CD4-positive, alpha-beta memory T cell (primary cell): ENCODE measurements at regions not wholly inside any gene's neighbourhood (a gene's known extent, or its start where the extent isn't known, plus 50 kb on each side); places are given as distances from the start of the nearest gene placed in this dataset.
"Not testable (repeated sequence)": the region's sequence is repeated elsewhere in the genome, so short reads cannot be mapped to it uniquely, and the experiment has no call there.

Experiments used
- CTCF ChIA-PET: fragments of 350-600 bp; sonication (Branson Sonifier 250); formaldehyde crosslinking; loops from one replicate; lab custom pipeline; 2021; ENCODE audit warnings: inconsistent platforms; ENCODE audit not compliant: partially characterized antibody; lab: Charles Lee
- POLR2A ChIA-PET: fragments of 350-600 bp; sonication (Branson Sonifier 250); formaldehyde crosslinking; loops from one replicate; lab custom pipeline; 2021; ENCODE audit not compliant: partially characterized antibody; lab: Charles Lee
- DNase-seq, 5 donors: peaks; one replicate each; pipeline versions ENCODE4 v3.0.0 to v3.0.0-alpha.2; 2020 to 2022; ENCODE audit warnings: mixed read lengths in 1 of 5
- H3K27ac ChIP-seq: one replicate; pipeline ENCODE4 v1.7.0; 2013; ENCODE audit warnings: low read depth, low read length
- H3K27me3 ChIP-seq: 2 replicates; pipeline ENCODE4 v1.7.0; 2013; ENCODE audit warnings: mild to moderate bottlenecking, low read length, moderate library complexity; ENCODE audit not compliant: insufficient read depth
- H3K36me3 ChIP-seq: 2 replicates; pipeline ENCODE4 v1.7.0; 2013; ENCODE audit warnings: mild to moderate bottlenecking, low read length, moderate library complexity; ENCODE audit not compliant: insufficient read depth
- H3K4me1 ChIP-seq: 2 replicates; pipeline ENCODE4 v1.7.0; 2013; ENCODE audit warnings: mild to moderate bottlenecking, low read length, moderate library complexity; ENCODE audit not compliant: insufficient read depth
- H3K4me3 ChIP-seq, 2 donors: one replicate each; pipeline ENCODE4 v1.7.0; 2013; ENCODE audit warnings: low read length in 2 of 2, mild to moderate bottlenecking in 1 of 2
- H3K9me3 ChIP-seq, 2 donors: one replicate each; pipeline ENCODE4 v1.7.0; 2013; ENCODE audit warnings: low read length in 2 of 2, control low read depth in 1 of 2; ENCODE audit not compliant: control insufficient read depth in 1 of 2
- H3K27ac Mint-ChIP-seq, 7 donors: one replicate each; pipeline ENCODE4 v1.8.0; 2020 to 2021; ENCODE audit warnings: mixed read lengths in 7 of 7, mild to moderate bottlenecking in 6 of 7, inconsistent platforms in 3 of 7, moderate library complexity in 3 of 7
- H3K27me3 Mint-ChIP-seq, 2 donors: one replicate each; pipeline ENCODE4 v1.8.0; 2020 to 2021; ENCODE audit warnings: mixed read lengths in 2 of 2
- H3K36me3 Mint-ChIP-seq, 2 donors: one replicate each; pipeline ENCODE4 v1.8.0; 2020 to 2021; ENCODE audit warnings: mixed read lengths in 2 of 2, inconsistent platforms in 1 of 2, mild to moderate bottlenecking in 1 of 2
- H3K4me1 Mint-ChIP-seq, 4 donors: one replicate each; pipeline ENCODE4 v1.8.0; 2020 to 2021; ENCODE audit warnings: mixed read lengths in 4 of 4, mild to moderate bottlenecking in 1 of 4
- H3K4me3 Mint-ChIP-seq, 8 donors: one replicate each; pipeline ENCODE4 v1.8.0; 2020 to 2021; ENCODE audit warnings: mixed read lengths in 8 of 8, mild to moderate bottlenecking in 7 of 8, moderate library complexity in 6 of 8, inconsistent platforms in 3 of 8
- H3K9me3 Mint-ChIP-seq, 8 donors: one replicate each; pipeline ENCODE4 v1.8.0; 2020 to 2021; ENCODE audit warnings: mixed read lengths in 8 of 8, mild to moderate bottlenecking in 5 of 8, inconsistent platforms in 3 of 8, moderate library complexity in 1 of 8
- intact Hi-C: fragments of 100-400 bp; cut with micrococcal nuclease; formaldehyde crosslinking; loops from one replicate; pipeline ENCODE4 v1.15.1; 2023

- Histone ChIP-seq H3K4me3 (no peak overlapping the region), H3K27me3 (no peaks in the 10 kb centered on the region), H3K27ac (no peak overlapping the region), H3K4me1 (no peaks in the 10 kb centered on the region), H3K9me3 (no peaks in the 10 kb centered on the region), H3K36me3 (no peaks in the 10 kb centered on the region)
- CTCF ChIA-PET: no interaction called here
- H3K27me3 Mint-ChIP-seq: no peaks in the 10 kb centered on the region
- H3K9me3 Mint-ChIP-seq: peaks cover 0 to 2% (median 0%) of the 10 kb centered on the region in 8 donors
- no peak overlapping the region for H3K27ac Mint-ChIP-seq
- intact Hi-C loops: no loop called here
- H3K4me3 Mint-ChIP-seq: no peak overlapping the region
- H3K36me3 Mint-ChIP-seq: no peaks in the 10 kb centered on the region
- no peaks in the 10 kb centered on the region for H3K4me1 Mint-ChIP-seq
- POLR2A ChIA-PET: no interaction called here
- DNase-seq: no peak
Observed at GRCh38 chr5:126277762-126278161, 145.4 kb upstream of the GRAMD2B start.

GRCh38 chr5:126280343-126280742 lies 142.9 kb upstream of the GRAMD2B start:
- H3K4me3 Mint-ChIP-seq: no peak overlapping the region

GRCh38 chr5:126280846-126281245 lies 142.4 kb upstream of the GRAMD2B start:
- Histone ChIP-seq H3K27ac (no peak overlapping the region), H3K27me3 (no peaks in the 10 kb centered on the region), H3K9me3 (no peaks in the 10 kb centered on the region), H3K4me3 (no peak overlapping the region), H3K4me1 (no peaks in the 10 kb centered on the region), H3K36me3 (no peaks in the 10 kb centered on the region)
- H3K4me3 Mint-ChIP-seq: peak overlapping the region in 1 of 8 donors; percentile 3
- intact Hi-C loops: no loop called here
- no peak overlapping the region for H3K27ac Mint-ChIP-seq
- peaks cover 0 to 2% (median 0%) of the 10 kb centered on the region in 8 donors for H3K9me3 Mint-ChIP-seq
- peaks cover 0 to 2% (median 0%) of the 10 kb centered on the region in 4 donors for H3K4me1 Mint-ChIP-seq
- no peaks in the 10 kb centered on the region for H3K36me3 Mint-ChIP-seq
- POLR2A ChIA-PET: no interaction called here
- no peak for DNase-seq
- H3K27me3 Mint-ChIP-seq: peaks cover 0 to 1% of the 10 kb centered on the region in 2 donors
- CTCF ChIA-PET: no interaction called here

More at GRCh38 chr5:126280343-126280742, 142.9 kb upstream of the GRAMD2B start:
- Mint-ChIP-seq H3K27me3 (no peaks in the 10 kb centered on the region), H3K4me1 (peaks cover 0 to 2% (median 0%) of the 10 kb centered on the region in 4 donors), H3K9me3 (peaks cover 0 to 2% (median 0%) of the 10 kb centered on the region in 8 donors), H3K27ac (no peak overlapping the region), H3K36me3 (no peaks in the 10 kb centered on the region)
- Histone ChIP-seq H3K36me3 (no peaks in the 10 kb centered on the region), H3K4me1 (no peaks in the 10 kb centered on the region), H3K9me3 (no peaks in the 10 kb centered on the region), H3K27me3 (no peaks in the 10 kb centered on the region), H3K4me3 (no peak overlapping the region), H3K27ac (no peak overlapping the region)
- intact Hi-C loops: no loop called here
- DNase-seq: no peak
- CTCF ChIA-PET: no interaction called here
- POLR2A ChIA-PET: no interaction called here

DNA sequence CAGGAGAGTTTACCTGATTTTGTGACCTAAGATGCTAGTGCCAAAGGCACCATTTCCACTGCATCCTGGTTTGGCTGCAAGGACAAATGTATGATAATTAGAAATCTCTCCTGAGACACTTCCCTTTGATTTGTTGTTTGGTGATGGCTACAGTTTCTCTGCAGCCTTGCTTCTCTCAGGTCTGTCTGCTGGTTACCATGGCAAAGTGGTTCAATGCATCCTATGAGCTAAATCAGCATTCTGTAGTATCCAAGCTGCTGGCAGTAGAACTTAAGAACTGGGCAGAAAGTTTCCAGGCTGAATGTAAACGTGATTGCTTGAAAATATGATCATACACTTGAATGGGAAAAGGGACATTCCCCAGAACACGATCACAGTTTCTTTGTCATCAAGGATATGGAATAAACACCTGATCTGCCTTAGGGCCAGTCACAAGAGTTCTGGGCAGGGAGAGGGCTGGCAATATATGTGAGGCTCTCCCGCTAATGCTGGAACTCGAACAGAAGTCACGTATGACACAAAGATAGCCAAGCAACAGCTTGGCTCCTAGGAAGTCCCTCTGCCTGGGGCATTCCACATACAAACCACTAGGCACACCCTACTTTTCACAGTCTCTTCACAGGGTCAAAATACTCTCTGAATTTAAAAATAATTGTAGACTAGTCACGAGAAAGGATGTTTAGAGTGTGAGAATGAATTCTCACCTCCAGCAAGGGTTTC lies 138.1 kb upstream of the GRAMD2B start:
- POLR2A ChIA-PET: no interaction called here

DNA sequence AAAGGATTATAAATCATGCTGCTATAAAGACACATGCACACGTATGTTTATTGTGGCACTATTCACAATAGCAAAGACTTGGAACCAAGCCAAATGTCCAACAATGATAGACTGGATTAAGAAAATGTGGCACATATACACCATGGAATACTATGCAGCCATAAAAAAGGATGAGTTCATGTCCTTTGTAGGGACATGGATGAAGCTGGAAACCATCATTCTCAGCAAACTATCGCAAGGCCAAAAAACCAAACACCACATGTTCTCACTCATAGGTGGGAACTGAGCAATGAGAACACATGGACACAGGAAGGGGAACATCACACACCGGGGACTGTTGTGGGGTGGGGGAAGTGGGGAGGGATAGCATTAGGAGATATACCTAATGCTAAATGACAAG lies 127.1 kb upstream of the GRAMD2B start:
- H3K4me3 Mint-ChIP-seq, H3K36me3 Mint-ChIP-seq, H3K27me3 Mint-ChIP-seq, POLR2A ChIA-PET, H3K4me1 ChIP-seq, H3K4me1 Mint-ChIP-seq, DNase-seq, intact Hi-C loops, H3K36me3 ChIP-seq, H3K27ac ChIP-seq, H3K9me3 Mint-ChIP-seq, H3K4me3 ChIP-seq, H3K27ac Mint-ChIP-seq, H3K9me3 ChIP-seq, H3K27me3 ChIP-seq, CTCF ChIA-PET: not testable (repeated sequence)

More for the DNA sequence above, 138.1 kb upstream of the GRAMD2B start:
- peaks cover 0 to 2% (median 0%) of the 10 kb centered on the region in 4 donors for H3K4me1 Mint-ChIP-seq
- Histone ChIP-seq H3K9me3 (no peaks in the 10 kb centered on the region), H3K4me1 (no peaks in the 10 kb centered on the region), H3K4me3 (no peak overlapping the region), H3K36me3 (no peaks in the 10 kb centered on the region), H3K27me3 (no peaks in the 10 kb centered on the region), H3K27ac (no peak overlapping the region)
- H3K4me3 Mint-ChIP-seq: no peak overlapping the region
- peaks cover 3% of the 10 kb centered on the region in 2 donors for H3K27me3 Mint-ChIP-seq
- no peak overlapping the region for H3K27ac Mint-ChIP-seq
- CTCF ChIA-PET: no interaction called here
- no peaks in the 10 kb centered on the region for H3K36me3 Mint-ChIP-seq
- no peak for DNase-seq
- intact Hi-C loops: no loop called here
- peaks cover 0 to 2% (median 0%) of the 10 kb centered on the region in 8 donors for H3K9me3 Mint-ChIP-seq

DNA sequence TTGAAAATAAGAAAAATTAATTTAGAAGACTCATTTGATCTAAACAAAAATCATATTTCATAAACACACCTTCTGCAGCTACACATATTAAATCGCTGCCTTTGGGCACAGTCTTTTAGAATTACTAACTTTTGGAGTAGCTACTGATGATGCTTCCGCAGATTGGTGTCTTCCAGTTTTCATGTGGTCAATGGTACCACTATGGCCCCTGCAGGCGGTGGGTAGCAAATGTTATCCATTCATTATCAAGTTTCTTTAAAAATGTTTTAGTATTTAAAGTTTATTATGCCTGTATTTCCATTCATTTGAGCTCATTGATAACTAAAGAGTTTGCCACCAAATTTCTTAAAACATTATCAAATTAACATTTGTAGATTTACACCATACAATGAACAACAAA lies 122.9 kb upstream of the GRAMD2B start:
- Histone ChIP-seq H3K27me3 (no peaks in the 10 kb centered on the region), H3K9me3 (no peaks in the 10 kb centered on the region), H3K4me1 (no peaks in the 10 kb centered on the region), H3K27ac (no peak overlapping the region), H3K4me3 (no peak overlapping the region), H3K36me3 (no peaks in the 10 kb centered on the region)
- no peak for DNase-seq
- H3K4me1 Mint-ChIP-seq: no peaks in the 10 kb centered on the region
- ChIA-PET CTCF (no interaction called here), POLR2A (no interaction called here)
- peaks cover 6 to 9% of the 10 kb centered on the region in 2 donors for H3K27me3 Mint-ChIP-seq
- H3K36me3 Mint-ChIP-seq: no peaks in the 10 kb centered on the region
- peaks cover 0 to 18% (median 6%) of the 10 kb centered on the region in 8 donors for H3K9me3 Mint-ChIP-seq
- H3K4me3 Mint-ChIP-seq: no peak overlapping the region
- no peak overlapping the region for H3K27ac Mint-ChIP-seq
- intact Hi-C loops: no loop called here

DNA sequence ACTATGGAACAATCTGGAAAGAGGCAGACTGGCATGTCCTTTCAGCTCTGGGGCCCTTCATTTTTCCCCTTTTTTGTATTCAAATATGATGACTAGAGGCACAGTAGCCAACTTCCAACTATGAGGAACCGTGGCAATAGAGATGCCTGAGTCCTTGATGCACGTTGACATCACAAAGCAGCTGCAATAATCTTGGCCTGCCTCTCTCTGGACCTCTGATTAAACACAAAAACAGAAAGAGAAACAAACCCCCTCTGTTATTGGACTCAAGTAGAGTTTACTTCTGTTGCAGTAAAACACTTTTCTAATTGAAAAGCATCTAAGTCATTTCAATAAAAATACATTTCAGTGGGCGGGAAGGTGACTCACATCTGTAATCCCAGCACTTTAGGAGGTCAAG lies 122.2 kb upstream of the GRAMD2B start:
- POLR2A ChIA-PET: no interaction called here
- no peaks in the 10 kb centered on the region for H3K36me3 Mint-ChIP-seq
- DNase-seq: no peak
- Histone ChIP-seq H3K27me3 (no peaks in the 10 kb centered on the region), H3K4me1 (no peaks in the 10 kb centered on the region), H3K27ac (no peak overlapping the region), H3K4me3 (no peak overlapping the region), H3K36me3 (no peaks in the 10 kb centered on the region), H3K9me3 (no peaks in the 10 kb centered on the region)
- H3K4me3 Mint-ChIP-seq: no peak overlapping the region
- no peaks in the 10 kb centered on the region for H3K4me1 Mint-ChIP-seq
- no peak overlapping the region for H3K27ac Mint-ChIP-seq
- intact Hi-C loops: no loop called here
- peaks cover 8 to 12% of the 10 kb centered on the region in 2 donors for H3K27me3 Mint-ChIP-seq
- CTCF ChIA-PET: no interaction called here
- peaks cover 0 to 18% (median 7%) of the 10 kb centered on the region in 8 donors for H3K9me3 Mint-ChIP-seq
